ENCODE measurements at regions not wholly inside any gene's neighbourhood (a gene's known extent, or its start where the extent isn't known, plus 50 kb on each side); places are given as distances from the start of the nearest gene placed in this dataset.

DNA sequence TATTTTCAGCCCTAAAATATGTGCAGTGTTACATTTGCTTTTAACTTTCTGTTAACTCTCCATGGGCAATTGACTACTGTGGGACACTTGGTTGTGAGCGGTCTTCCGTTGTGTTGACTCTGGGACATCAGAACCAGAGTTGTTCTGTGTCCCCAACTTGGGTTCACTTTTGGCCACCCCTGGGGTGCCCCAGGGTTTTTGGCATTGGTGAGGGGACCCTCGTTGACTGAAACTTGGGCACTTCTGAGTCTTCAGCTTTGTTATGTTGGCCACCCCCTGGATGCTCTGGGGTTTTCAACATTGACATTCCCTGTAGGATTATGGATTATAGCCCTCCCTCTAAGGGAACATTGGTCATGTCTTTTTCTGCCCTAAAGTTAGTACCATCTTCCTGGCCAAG is 57.1 kb downstream of the OR10H4 start:
- no peak overlapping the region for H3K4me3 ChIP-seq (replicated peaks in 1 of 3)

DNA sequence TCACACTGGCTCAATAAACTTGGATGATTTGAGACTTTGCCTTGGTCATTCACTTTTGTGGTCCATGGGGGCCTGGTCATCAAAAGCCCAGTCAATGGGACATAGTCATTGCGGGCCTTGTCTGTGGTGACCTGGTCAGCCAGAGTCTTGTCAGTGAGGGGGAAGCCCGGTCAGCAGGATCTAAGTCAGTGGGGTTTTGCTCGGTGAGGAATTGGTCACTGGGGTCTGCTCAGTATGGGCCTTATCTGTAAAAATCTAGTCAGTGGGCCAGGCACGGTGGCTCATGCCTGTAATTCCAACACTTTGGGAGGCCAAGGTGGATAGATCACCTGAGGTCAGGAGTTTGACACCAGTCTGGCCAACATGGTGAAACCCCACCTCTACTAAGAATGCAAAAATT is 63.7 kb upstream of the TPM4 start:
- Histone ChIP-seq H3K36me3 (no peaks in the 10 kb centered on the region), H3K9me3 (no peaks in the 10 kb centered on the region), H3K27ac (no peak overlapping the region), H3K27me3 (no peaks in the 10 kb centered on the region), H3K4me3 (replicated peaks in 1 of 3) (no peak overlapping the region), H3K4me1 (no peaks in the 10 kb centered on the region)
- DNase-seq = no peak
- TF ChIP-seq POLR2A (IDR thresholded peaks at IDR 0.05) = no peak
- no peak for TF ChIP-seq CTCF (IDR thresholded peaks at IDR 0.05)
- intact Hi-C loops (cut with DNase I) = no loop called here
- 85 to 89% methylated on average over 2 to 4 of the region's 4 CpGs for WGBS, 2 donors

More for the DNA sequence above, 57.1 kb downstream of the OR10H4 start:
- WGBS, 2 donors = 74 to 85% methylated on average over 3 of the region's 3 CpGs
- DNase-seq = no peak
- no peaks in the 10 kb centered on the region for H3K27me3 ChIP-seq
- H3K9me3 ChIP-seq = no peaks in the 10 kb centered on the region
- no peak overlapping the region for H3K27ac ChIP-seq
- H3K4me1 ChIP-seq = no peaks in the 10 kb centered on the region
- TF ChIP-seq CTCF (IDR thresholded peaks at IDR 0.05) = no peak
- TF ChIP-seq POLR2A (IDR thresholded peaks at IDR 0.05) = no peak
- H3K36me3 ChIP-seq = no peaks in the 10 kb centered on the region
- intact Hi-C loops (cut with DNase I) = no loop called here

- TF ChIP-seq POLR2A (IDR thresholded peaks at IDR 0.05) (no peak), CTCF (IDR thresholded peaks at IDR 0.05) (no peak)
- Histone ChIP-seq H3K4me1 (no peaks in the 10 kb centered on the region), H3K9me3 (no peaks in the 10 kb centered on the region), H3K27ac (no peak overlapping the region), H3K4me3 (replicated peaks in 1 of 3) (no peak overlapping the region), H3K36me3 (no peaks in the 10 kb centered on the region), H3K27me3 (no peaks in the 10 kb centered on the region)
- 93 to 96% methylated on average over 11 of the region's 11 CpGs for WGBS, 2 donors
- no peak for DNase-seq
- intact Hi-C loops (cut with DNase I) = no loop called here
Measured at GRCh38 chr19:16013181-16013850, 63.0 kb upstream of the TPM4 start.

DNA sequence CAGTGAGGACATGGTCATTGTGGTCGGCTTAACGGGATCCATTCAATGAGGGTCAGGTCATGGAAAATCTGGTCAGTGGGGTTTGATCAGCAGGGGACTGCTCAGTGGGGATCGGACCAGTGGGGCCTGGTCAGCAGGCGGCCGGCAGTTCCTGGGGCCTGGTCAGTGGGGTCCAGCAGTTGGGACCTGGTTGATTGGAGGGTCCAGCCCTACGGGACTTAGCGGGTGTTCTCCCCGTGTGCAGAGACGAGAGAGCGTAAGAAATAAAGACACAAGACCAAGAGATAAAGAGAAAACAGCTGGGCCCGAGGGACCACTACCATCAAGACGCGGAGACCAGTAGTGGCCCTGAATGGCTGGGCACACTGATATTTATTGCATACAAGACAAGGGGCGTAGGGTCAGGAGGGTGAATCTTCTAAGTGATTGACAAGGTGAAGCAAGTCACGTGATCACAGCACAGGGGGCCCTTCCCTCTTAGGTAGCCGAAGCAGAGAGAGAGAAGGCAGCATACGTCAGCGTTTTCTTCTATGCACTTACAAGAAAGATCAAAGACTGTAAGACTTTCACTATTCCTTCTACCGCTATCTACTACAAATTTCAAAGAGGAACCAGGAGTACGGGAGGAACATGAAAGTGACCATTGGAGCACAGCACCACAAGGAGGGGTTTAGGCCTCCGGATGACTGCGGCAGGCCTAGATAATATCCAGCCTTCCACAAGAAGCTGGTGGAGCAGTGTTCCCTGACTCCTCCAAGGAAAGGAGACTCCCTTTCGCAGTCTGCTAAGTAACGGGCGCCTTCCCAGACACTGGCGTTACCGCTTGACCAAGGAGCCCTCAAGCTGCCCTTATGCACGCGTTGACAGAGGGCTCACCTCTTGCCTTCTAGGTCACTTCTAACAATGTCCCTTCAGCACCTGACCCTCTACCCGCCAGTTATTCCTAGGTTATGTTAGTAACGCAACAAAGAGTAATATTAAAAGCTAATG is 62.1 kb upstream of the TPM4 start:
- Histone ChIP-seq H3K4me3 (replicated peaks in 1 of 3) (no peak overlapping the region), H3K27me3 (no peaks in the 10 kb centered on the region), H3K9me3 (no peaks in the 10 kb centered on the region), H3K36me3 (no peaks in the 10 kb centered on the region), H3K4me1 (no peaks in the 10 kb centered on the region), H3K27ac (no peak overlapping the region)
- no peak for TF ChIP-seq POLR2A (IDR thresholded peaks at IDR 0.05)
- TF ChIP-seq CTCF (IDR thresholded peaks at IDR 0.05) = no peak
- DNase-seq = no peak
- WGBS, 2 donors = 91% methylated on average over 31 of the region's 31 CpGs
- intact Hi-C loops (cut with DNase I) = no loop called here
